ENCODE measurements at regions not wholly inside any gene's neighbourhood (a gene's known extent, or its start where the extent isn't known, plus 50 kb on each side); places are given as distances from the start of the nearest gene placed in this dataset.

DNA sequence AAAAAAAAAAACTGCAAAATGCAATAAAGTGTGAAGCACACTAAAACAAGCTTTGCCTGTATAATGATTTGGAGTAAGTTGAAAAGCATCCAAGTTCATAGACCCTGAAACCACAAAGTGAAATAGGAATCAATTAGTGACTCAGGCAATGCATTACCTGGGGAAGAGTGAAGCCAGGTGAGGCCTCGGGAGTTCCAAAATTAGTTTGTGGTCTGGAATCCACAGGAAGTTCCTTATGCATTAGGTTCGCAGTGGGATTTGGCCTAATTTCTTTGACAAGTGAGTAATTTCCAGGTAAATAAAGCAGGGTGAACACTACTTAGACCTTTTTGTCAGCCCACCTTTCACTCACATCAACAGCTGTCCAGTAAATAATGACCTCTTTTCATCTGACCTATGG is 490.8 kb downstream of the CBLN4 start:
- TF ChIP-seq CTCF (IDR thresholded peaks at IDR 0.05) (no peak), POLR2A (IDR thresholded peaks at IDR 0.05) (no peak), EP300 (IDR thresholded peaks at IDR 0.05) (no peak)
